ENCODE measurements at regions not wholly inside any gene's neighbourhood (a gene's known extent, or its start where the extent isn't known, plus 50 kb on each side); places are given as distances from the start of the nearest gene placed in this dataset.

DNA sequence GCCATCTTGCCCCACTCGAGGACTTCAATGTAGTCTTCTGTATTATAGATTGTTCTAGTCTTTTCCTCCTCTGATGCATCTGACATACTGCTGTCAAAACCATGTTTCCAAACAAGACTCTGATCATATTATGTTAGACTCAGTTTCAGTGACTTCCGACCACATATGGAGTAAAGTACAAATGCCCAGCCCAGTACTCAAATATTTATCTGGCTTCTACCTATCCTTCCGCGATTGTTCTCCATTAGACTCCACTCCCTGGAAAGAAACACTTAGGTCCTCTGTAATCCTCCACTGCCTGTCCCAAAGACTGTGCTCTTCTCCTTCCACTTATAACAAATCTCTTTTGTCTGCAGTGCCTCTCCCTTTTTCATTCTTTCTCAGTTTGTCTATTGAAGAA is 439.5 kb downstream of the EFNB2 start:
- TF ChIP-seq RAD21 (IDR thresholded peaks at IDR 0.05; ENCODE audit: low read length) = no peak
- TF ChIP-seq CTCF (conservative IDR thresholded peaks at IDR 0.05; ENCODE audit: low read depth, low read length) = no peak
- TF ChIP-seq CEBPB (IDR thresholded peaks at IDR 0.05; ENCODE audit: low read depth, low read length) = no peak
- TF ChIP-seq, protein P1, sequence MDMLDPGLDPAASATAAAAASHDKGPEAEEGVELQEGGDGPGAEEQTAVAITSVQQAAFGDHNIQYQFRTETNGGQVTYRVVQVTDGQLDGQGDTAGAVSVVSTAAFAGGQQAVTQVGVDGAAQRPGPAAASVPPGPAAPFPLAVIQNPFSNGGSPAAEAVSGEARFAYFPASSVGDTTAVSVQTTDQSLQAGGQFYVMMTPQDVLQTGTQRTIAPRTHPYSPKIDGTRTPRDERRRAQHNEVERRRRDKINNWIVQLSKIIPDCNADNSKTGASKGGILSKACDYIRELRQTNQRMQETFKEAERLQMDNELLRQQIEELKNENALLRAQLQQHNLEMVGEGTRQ (IDR thresholded peaks at IDR 0.05; ENCODE audit: low read depth, low read length) = no peak
- TF ChIP-seq POLR2A (IDR thresholded peaks at IDR 0.05; ENCODE audit: low read depth, low read length) = no peak
- TF ChIP-seq SMC3 (IDR thresholded peaks at IDR 0.05; ENCODE audit: low read depth, low read length) = no peak
- no peak for TF ChIP-seq RFX5 (IDR thresholded peaks at IDR 0.05; ENCODE audit: low read depth, low read length)
- no peak for TF ChIP-seq NFE2L2 (IDR thresholded peaks at IDR 0.05; ENCODE audit: low read depth, low read length)
- no peak for TF ChIP-seq CHD1 (IDR thresholded peaks at IDR 0.05; ENCODE audit: low read depth, low read length)

All from IMR-90 (cell line).